SKM-1 (cell line): ENCODE measurements at regions not wholly inside any gene's neighbourhood (a gene's known extent, or its start where the extent isn't known, plus 50 kb on each side); places are given as distances from the start of the nearest gene placed in this dataset.
"Not testable (repeated sequence)": the region's sequence is repeated elsewhere in the genome, so short reads cannot be mapped to it uniquely, and the experiment has no call there.

Experiments
- DNase-seq: peaks from one replicate; lab custom pipeline; 2025; ENCODE audit not compliant: unreplicated experiment; lab: John Stamatoyannopoulos, UW

DNA sequence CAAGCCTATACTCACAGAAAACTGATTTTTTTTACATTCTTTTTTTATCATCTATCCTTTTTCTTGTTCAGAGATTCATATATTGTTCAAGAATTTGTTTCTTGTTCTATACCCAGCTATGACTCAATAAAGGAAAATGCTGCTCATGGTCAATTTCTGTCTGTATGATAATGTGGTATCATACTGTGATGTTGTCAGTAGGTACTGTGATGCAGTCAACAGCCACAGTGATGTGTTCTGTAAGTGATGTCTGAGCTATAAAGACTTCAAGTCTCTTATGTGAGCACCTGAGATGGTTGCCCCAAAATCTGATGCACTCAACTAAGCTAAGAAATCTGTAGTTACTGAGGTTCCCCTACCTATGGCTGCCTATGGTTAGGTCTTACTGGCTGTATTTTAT, 294.2 kb upstream of the GRIN3A start:
- DNase-seq, result no peak

DNA sequence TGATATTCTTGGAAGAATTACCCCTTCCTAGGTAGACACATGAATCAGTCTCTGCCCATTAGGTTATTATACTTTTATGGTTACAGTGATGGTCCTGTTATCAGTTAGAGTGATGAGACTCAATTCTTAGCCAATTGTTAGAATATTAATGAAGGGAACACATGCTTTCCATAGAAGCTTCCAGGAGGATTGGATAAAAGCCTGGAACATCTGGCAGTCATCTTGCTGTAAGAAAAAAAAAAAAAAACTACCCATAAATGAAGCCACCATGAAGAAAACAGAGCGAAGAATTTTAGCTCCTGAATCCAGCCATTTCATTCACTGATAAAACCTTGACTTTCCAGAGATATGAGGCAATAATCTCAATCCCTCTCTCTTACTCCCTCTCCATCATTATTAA, 262.5 kb upstream of the GRIN3A start:
- DNase-seq, result no peak

GRCh38 chr9:101999441-101999840, 261.0 kb upstream of the GRIN3A start:
- no peak for DNase-seq

DNA sequence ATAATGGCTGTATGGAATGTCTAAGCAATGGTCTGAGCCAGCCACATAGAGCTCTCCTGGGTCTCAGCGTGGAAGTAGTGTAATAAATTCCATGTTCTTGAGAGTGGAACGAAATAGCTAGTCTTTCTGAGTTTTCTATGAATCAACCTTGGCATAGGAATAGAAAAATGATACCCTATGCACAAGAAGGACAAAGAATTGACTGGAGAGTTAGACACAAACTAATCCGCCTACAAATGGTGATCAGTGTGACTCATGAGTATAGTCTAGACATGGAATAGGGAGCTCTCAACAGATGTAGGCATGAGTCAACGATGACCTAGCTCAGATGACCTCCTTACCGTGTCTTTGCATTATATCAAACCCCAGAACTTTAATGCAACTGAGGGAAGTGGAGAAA, 256.8 kb upstream of the GRIN3A start:
- no peak for DNase-seq

- DNase-seq, result no peak
Measured at GRCh38 chr9:101993771-101994170, 255.3 kb upstream of the GRIN3A start.

DNA sequence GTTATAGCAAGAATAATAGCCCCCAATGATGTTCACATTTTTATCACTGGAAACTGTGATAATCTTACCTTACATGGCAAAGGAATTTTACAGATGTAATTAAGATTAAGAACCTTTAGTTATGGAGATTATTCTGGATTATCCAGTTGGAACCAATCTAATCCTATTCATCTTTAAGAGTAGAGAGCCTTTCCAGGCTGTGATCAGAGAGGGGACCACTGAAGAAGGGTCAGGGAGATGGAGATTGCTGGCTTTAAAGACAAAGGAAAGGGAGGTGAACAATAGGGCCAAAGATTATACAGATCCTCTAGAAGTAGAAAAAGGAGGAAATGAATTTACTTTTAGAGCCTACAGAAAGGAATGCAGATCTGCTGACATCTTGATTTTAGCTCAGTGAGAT, 253.5 kb upstream of the GRIN3A start:
- DNase-seq, result no peak

- DNase-seq, result no peak
Measured at GRCh38 chr9:101977614-101978210, 239.3 kb upstream of the GRIN3A start.

DNA sequence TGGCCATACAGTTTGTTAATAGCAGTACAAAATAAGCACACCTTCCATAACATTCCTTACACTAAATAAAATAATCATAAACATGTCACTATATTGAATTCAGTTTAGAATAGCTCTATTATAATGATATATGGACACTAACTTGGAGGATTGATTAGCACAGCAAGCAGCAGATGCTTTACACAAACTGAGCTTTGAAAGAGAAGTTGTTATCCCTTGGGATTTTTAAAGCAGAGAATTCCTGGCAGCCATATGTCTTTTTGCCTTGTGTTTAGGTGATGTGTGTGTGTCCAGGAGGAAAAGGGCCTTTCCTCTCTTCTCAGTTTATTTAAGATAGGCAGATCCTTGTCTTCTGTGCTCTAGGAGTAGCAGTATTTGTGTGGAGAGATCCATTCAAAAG, 232.2 kb upstream of the GRIN3A start:
- DNase-seq, result no peak

GRCh38 chr9:101968392-101968791, 229.9 kb upstream of the GRIN3A start:
- DNase-seq, result no peak

DNA sequence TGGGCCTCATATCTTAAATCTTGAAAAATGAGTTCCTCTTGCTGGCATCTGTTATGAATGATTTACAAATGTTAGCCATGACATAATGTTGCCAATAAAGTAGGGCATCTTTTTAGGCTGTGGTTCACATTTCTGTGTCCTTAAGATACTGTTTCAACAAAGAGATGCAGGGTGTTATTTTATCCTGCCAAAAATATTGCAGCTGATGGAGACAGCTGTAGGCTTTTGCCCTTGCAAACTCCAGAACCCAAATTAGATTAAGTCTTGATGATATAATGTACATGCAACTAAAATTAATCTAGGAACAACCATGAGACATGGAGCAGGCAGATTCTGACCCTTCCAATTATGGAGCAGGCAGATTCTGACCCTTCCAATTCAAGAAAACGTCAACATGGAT, 228.2 kb upstream of the GRIN3A start:
- no peak for DNase-seq

DNA sequence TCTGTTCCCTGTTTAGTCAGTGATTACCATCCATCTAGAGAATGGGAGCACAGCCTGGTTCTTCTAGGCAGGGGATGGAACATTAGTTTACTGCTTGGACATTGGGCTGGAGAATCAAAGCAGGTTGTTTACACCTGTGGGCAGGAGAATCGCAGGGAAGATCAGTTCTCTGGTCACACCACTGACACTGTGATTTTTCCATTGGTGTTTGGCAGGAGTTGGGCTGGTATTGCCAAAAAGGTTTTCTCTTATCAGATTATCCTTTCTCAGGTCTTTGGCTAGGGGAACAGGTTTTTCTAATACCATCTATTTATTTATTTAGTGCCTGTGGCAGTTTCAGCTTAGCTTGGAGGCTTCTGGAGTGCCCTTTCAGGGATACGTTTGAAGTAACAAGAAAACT, 219.3 kb upstream of the GRIN3A start:
- DNase-seq, result no peak

DNA sequence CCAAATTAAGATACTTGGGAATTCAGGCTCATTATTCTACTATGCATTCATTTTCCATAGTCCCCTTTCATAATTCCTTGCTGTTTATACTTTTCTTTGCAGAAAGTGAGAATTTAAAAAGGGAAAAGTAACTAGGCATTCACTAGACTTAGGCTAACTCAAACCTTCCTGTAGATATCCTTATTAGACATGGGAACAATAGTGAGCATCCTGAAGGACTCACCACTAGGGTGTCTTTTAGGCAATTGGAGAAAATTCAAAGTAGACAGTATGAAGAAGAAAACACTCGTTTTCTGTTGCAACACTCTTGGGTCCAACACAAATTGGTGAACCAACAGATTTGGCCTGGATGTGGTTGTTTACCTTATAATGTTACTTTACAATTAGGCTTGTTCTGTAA, 213.2 kb upstream of the GRIN3A start:
- no peak for DNase-seq

GRCh38 chr9:101931756-101932155, 193.3 kb upstream of the GRIN3A start:
- no peak for DNase-seq

GRCh38 chr9:101930783-101931182, 192.3 kb upstream of the GRIN3A start:
- DNase-seq, result no peak

- no peak for DNase-seq
Measured at GRCh38 chr9:101925498-101925897, 187.1 kb upstream of the GRIN3A start.

GRCh38 chr9:101923451-101923850, 185.0 kb upstream of the GRIN3A start:
- no peak for DNase-seq

- not testable (repeated sequence) for DNase-seq
Measured at GRCh38 chr9:101916948-101917347, 178.5 kb upstream of the GRIN3A start.

GRCh38 chr9:101915482-101915881, 177.0 kb upstream of the GRIN3A start:
- DNase-seq, result no peak

- DNase-seq, result no peak
Measured at GRCh38 chr9:101912698-101913097, 174.3 kb upstream of the GRIN3A start.

DNA sequence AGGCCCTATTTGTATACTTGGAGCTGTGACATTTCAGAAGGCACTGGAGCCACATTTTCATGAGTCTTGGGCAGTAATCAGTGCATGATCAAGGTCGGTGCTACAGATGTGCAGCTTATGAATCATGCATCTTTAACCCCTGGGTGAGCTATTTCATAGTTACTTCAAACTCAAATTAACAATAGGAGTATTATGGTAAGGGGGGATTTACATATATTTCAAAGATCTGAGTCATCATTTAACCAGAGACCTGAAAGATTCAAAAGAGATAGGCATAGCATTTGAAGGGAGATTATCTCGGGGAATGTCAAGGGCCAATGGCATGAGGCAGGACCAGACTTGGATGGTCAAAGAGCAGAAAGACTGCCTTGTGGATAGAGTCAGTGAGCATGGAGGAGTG, 169.0 kb upstream of the GRIN3A start:
- no peak for DNase-seq

GRCh38 chr9:101904845-101905244, 166.4 kb upstream of the GRIN3A start:
- DNase-seq, result no peak

GRCh38 chr9:101902051-101902450, 163.6 kb upstream of the GRIN3A start:
- DNase-seq, result no peak

DNA sequence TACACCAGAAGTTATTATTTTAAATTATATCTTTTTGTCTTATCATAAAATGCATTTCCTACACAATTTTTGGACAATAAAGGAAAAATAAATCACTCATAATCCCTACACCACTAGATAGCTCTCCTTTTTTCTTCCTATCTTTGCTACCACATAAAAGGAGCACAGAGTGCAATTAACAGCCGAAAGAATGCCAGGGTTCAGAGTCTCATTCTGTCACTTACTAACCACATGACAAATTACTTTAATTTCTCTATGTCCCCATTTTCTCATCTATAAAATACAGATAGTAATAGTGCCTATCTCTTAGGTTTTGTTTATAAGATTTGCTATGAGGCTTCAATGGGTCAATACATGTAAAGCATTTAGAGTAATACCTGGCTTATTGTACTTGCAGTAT, 158.7 kb upstream of the GRIN3A start:
- DNase-seq, result no peak
